Adrenal gland (tissue), 9 donors: ENCODE measurements at regions not wholly inside any gene's neighbourhood (a gene's known extent, or its start where the extent isn't known, plus 50 kb on each side); places are given as distances from the start of the nearest gene placed in this dataset.

Source experiments
- DNase-seq, 7 donors: peaks; one replicate each; pipeline ENCODE4 v3.0.0-alpha.2; 2019 to 2020
- H3K27ac ChIP-seq, 5 donors: fragments of 200-600 bp; sonication (generic) in 4 of 5; 1 replicate in 3 of 5; 2 replicates in 2 of 5; pipeline versions ENCODE4 v1.5.1 to v1.8.0; 2016 to 2020; ENCODE audit warnings: mild to moderate bottlenecking in 1 of 5
- H3K27me3 ChIP-seq: fragments of 200-600 bp; 2 replicates; pipeline ENCODE4 v1.8.0; 2021
- H3K36me3 ChIP-seq, 2 donors: fragments of 200-600 bp; replicated peaks in 1 of 2; 1 replicate in 1 of 2; 2 replicates in 1 of 2; pipeline versions ENCODE4 v1.5.1 to v1.8.0; 2018 to 2022
- H3K4me1 ChIP-seq, 2 donors: fragments of 200-600 bp; replicated peaks in 1 of 2; 1 replicate in 1 of 2; 2 replicates in 1 of 2; pipeline versions ENCODE4 v1.5.1 to v1.8.0; 2018 to 2021
- H3K4me3 ChIP-seq, 4 donors: fragments of 200-600 bp; sonication (generic) in 3 of 4; one replicate each; pipeline ENCODE4 v1.5.1; 2016 to 2018
- H3K9me3 ChIP-seq, 3 donors: fragments of 200-600 bp; sonication (generic) in 1 of 3; replicated peaks in 1 of 3; 1 replicate in 2 of 3; 2 replicates in 1 of 3; pipeline versions ENCODE4 v1.5.1 to v1.8.0; 2016 to 2021
- POLR2A ChIP-seq, 2 donors: fragments of 450-650 bp; IDR thresholded peaks; one replicate each; pipeline ENCODE4 v1.6.1; 2017; ENCODE audit warnings: antibody characterized with exemption in 2 of 2, mild to moderate bottlenecking in 2 of 2, moderate library complexity in 1 of 2
- WGBS, 4 donors: extraction: QIAGEN DNeasy Blood & Tissue Kit in 2 of 4; methylation state at CpG; one replicate each; pipeline versions ENCODE4 v1.1.5 to v1.1.7; 2013 to 2017; 5-methylcytosine and 5-hydroxymethylcytosine counted together
- intact Hi-C, 2 donors: fragments of 100-400 bp; cut with DNase I; formaldehyde crosslinking; loops; one replicate each; pipeline versions ENCODE4 v1.14.1 to v1.15.0; 2022 to 2023
- TF ChIP-seq, protein P1 (sequence below), 6 experiments: fragments of 450-650 bp in 4 of 6; fragments of 200-600 bp in 2 of 6; sonication (generic) in 1 of 6; IDR thresholded peaks; 1 replicate in 5 of 6; 2 replicates in 1 of 6; pipeline versions ENCODE4 v1.5.1 to v1.8.0; 2016 to 2021; ENCODE audit warnings: antibody characterized with exemption in 6 of 6, mild to moderate bottlenecking in 2 of 6, moderate library complexity in 1 of 6
- donor health status: healthy with polysubstance abuse.
- donor health status: Bipolar disorder and iron deficiency.
- donor health status: DM: yes; HTN: yes; CAD: no.
- donor health status: DM: no; HTN: no; CAD: no.
- donor health status: DM: no; HTN: no; CAD: no.

DNA sequence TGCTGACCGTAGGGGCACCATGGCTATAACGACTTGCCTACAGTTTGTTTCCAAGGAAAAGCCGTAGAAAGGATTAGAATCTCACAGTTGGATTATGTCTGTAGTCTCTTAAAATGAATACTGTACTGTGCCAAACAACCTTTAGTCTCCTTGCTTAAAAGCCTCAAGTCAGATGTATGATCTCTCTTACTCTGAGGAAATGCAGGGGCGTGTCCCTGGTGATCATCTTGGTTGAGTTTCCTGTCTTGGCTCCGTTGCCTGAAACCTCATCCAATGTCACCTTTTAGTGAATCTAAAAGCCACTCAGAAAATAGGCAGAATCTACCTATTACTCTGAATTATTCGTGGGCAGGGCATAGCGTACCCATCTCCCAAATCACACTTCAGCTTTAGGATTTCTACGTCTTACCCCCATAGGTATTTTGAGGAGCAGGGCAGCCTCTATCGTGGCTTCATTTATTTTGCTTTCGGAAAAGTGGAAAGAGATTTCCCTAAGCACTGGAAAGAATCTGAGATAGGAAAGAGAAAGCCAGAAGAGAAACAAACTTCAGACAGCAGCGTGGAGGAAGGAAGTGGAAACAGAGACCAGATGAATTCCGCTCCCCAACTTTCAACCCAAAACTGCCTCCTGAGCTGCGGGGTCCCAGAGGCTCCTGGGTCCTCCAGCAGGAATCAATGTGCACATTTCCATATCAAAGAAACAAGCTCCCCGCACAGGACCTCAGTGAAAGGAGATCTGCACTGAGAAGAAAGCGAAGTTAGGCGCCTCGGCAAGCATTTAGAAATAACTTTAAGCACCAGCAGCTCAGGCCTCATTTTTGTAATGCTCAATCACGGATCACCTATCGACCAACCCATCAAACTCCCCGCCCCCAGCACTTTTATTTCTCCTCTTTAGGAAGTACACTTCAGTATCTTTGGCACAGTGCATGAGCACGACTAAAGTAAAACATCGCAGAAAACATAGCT is 245.8 kb downstream of the ETS1 start:
- peak in 1 of 7 donors; percentile 33 for DNase-seq
- peak overlapping the region in 3 of 5 donors; percentile 5 to 61 (median 40) for H3K27ac ChIP-seq
- H3K4me1 ChIP-seq = no peaks in the 10 kb centered on the region
- intact Hi-C loops = no loop called here
- no peaks in the 10 kb centered on the region for H3K36me3 ChIP-seq
- 81 to 86% (median 84%) methylated on average over 22 of the region's 22 CpGs for WGBS, 4 donors
- H3K9me3 ChIP-seq = no peaks in the 10 kb centered on the region
- TF ChIP-seq POLR2A (IDR thresholded peaks at IDR 0.05) = no peak
- TF ChIP-seq, protein P1, sequence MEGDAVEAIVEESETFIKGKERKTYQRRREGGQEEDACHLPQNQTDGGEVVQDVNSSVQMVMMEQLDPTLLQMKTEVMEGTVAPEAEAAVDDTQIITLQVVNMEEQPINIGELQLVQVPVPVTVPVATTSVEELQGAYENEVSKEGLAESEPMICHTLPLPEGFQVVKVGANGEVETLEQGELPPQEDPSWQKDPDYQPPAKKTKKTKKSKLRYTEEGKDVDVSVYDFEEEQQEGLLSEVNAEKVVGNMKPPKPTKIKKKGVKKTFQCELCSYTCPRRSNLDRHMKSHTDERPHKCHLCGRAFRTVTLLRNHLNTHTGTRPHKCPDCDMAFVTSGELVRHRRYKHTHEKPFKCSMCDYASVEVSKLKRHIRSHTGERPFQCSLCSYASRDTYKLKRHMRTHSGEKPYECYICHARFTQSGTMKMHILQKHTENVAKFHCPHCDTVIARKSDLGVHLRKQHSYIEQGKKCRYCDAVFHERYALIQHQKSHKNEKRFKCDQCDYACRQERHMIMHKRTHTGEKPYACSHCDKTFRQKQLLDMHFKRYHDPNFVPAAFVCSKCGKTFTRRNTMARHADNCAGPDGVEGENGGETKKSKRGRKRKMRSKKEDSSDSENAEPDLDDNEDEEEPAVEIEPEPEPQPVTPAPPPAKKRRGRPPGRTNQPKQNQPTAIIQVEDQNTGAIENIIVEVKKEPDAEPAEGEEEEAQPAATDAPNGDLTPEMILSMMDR (IDR thresholded peaks at IDR 0.05) = no peak
- H3K27me3 ChIP-seq = no peaks in the 10 kb centered on the region
- no peak overlapping the region for H3K4me3 ChIP-seq

DNA sequence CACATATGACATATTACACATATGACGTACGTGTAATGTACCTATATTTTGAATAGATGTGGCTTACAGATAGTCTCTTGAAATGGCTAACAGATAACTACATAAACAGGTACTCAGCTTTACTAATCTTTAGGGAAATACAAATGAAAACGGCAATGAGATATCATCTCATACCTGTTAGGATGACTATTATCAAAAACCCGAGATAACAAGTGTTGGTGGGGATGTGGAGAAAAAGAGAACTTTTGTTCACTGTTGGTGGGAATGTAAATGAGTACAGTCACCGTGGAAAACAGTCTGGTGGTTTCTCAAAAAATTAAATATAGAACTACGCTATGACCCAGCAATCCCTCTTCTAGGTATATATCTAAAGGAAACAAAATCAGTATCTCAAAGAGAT is 247.6 kb downstream of the ETS1 start:
- Histone ChIP-seq H3K4me3 (no peak overlapping the region), H3K36me3 (no peaks in the 10 kb centered on the region), H3K4me1 (peaks cover 0 to 4% of the 10 kb centered on the region in 2 donors), H3K27ac (no peak overlapping the region), H3K27me3 (no peaks in the 10 kb centered on the region), H3K9me3 (no peaks in the 10 kb centered on the region)
- TF ChIP-seq POLR2A (IDR thresholded peaks at IDR 0.05) = no peak
- TF ChIP-seq, protein P1 (IDR thresholded peaks at IDR 0.05) = no peak
- 88 to 90% (median 90%) methylated on average over 6 of the region's 6 CpGs for WGBS, 4 donors
- intact Hi-C loops = no loop called here
- no peak for DNase-seq

DNA sequence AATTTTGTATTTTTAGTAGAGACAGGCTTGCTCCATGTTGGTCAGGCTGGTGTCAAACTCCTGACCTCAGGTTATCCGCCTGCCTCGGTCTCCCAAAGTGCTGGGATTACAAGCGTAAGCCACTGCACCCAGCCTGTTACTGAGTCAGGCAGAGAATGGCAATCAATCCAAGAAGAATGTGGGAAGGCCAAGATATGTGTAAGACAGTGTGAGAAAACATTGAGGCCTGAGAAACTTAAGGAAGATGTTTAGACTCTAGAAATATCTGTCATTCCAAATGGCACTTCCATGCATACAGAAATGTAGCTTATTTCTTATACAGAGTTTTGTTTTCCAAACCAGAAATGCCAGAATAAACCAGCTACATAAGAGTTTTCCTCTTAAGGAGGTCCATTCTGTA is 248.5 kb downstream of the ETS1 start:
- H3K27ac ChIP-seq = no peak overlapping the region
- no peaks in the 10 kb centered on the region for H3K36me3 ChIP-seq
- H3K27me3 ChIP-seq = no peaks in the 10 kb centered on the region
- peaks cover 0 to 4% of the 10 kb centered on the region in 2 donors for H3K4me1 ChIP-seq
- no peak for DNase-seq
- no peak for TF ChIP-seq POLR2A (IDR thresholded peaks at IDR 0.05)
- TF ChIP-seq, protein P1 (IDR thresholded peaks at IDR 0.05) = no peak
- intact Hi-C loops = no loop called here
- H3K9me3 ChIP-seq = no peaks in the 10 kb centered on the region
- H3K4me3 ChIP-seq = no peak overlapping the region
- 94 to 100% (median 96%) methylated on average over 3 of the region's 3 CpGs for WGBS, 4 donors

DNA sequence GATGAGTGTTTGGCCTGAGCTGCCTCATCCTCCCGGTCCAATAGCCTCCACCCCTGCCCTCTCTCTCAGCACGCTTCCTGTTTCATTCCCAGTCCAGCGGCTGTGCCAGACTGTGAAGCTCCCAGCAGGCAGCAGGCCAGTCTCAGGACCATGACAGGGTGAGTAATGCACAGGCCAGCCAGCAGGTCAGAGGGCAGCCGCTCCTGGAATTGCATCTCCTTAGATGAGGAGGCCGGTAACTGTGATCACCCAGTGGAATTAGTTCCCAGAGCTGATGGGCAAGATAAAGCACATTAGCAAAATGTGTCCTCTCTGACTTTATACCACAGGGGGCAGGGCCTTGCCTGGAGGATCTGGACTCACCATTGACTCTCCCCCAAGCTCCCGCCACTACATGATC is 251.2 kb downstream of the ETS1 start:
- no peaks in the 10 kb centered on the region for H3K9me3 ChIP-seq
- H3K4me3 ChIP-seq = no peak overlapping the region
- H3K4me1 ChIP-seq = peaks cover 0 to 4% of the 10 kb centered on the region in 2 donors
- H3K27ac ChIP-seq = peak overlapping the region in 1 of 5 donors; percentile 70
- no peak for TF ChIP-seq POLR2A (IDR thresholded peaks at IDR 0.05)
- TF ChIP-seq, protein P1 (IDR thresholded peaks at IDR 0.05) = no peak
- intact Hi-C loops = no loop called here
- no peaks in the 10 kb centered on the region for H3K36me3 ChIP-seq
- 45 to 56% (median 48%) methylated on average over 5 to 6 of the region's 6 CpGs for WGBS, 4 donors
- no peaks in the 10 kb centered on the region for H3K27me3 ChIP-seq
- peak; percentile 35 to 89 (median 76) for DNase-seq
